Spleen (tissue), 11 donors: ENCODE measurements at regions not wholly inside any gene's neighbourhood (a gene's known extent, or its start where the extent isn't known, plus 50 kb on each side); places are given as distances from the start of the nearest gene placed in this dataset.

Experiments used
- DNase-seq: peaks from one replicate; pipeline ENCODE4 v3.0.0-alpha.2; 2020
- H3K27ac ChIP-seq, 8 donors: fragments of 200-600 bp; sonication (generic) in 7 of 8; 1 replicate in 4 of 8; 2 replicates in 4 of 8; pipeline versions ENCODE4 v1.5.0 to v1.8.0; 2016 to 2021; ENCODE audit warnings: inconsistent platforms in 4 of 8, mild to moderate bottlenecking in 4 of 8, moderate library complexity in 1 of 8
- H3K27me3 ChIP-seq, 7 donors: fragments of 200-600 bp; sonication (generic) in 6 of 7; replicated peaks in 1 of 7; 1 replicate in 4 of 7; 2 replicates in 3 of 7; pipeline versions ENCODE4 v1.5.0 to v1.8.0; 2016 to 2021; ENCODE audit warnings: inconsistent platforms in 3 of 7, mild to moderate bottlenecking in 1 of 7
- H3K36me3 ChIP-seq, 6 donors: fragments of 200-600 bp; sonication (generic) in 5 of 6; 1 replicate in 4 of 6; 2 replicates in 2 of 6; pipeline versions ENCODE4 v1.5.0 to v1.8.0; 2016 to 2021; ENCODE audit warnings: inconsistent platforms in 2 of 6
- H3K4me1 ChIP-seq, 6 donors: fragments of 200-600 bp; sonication (generic) in 5 of 6; 1 replicate in 3 of 6; 2 replicates in 3 of 6; pipeline versions ENCODE4 v1.5.0 to v1.8.0; 2016 to 2021; ENCODE audit warnings: inconsistent platforms in 3 of 6
- H3K4me3 ChIP-seq, 8 donors: fragments of 200-600 bp; sonication (generic) in 7 of 8; 1 replicate in 4 of 8; 2 replicates in 4 of 8; pipeline versions ENCODE4 v1.5.0 to v1.8.0; 2016 to 2021; ENCODE audit warnings: inconsistent platforms in 4 of 8, mild to moderate bottlenecking in 4 of 8, moderate library complexity in 2 of 8
- H3K9me3 ChIP-seq, 8 donors: fragments of 200-600 bp; sonication (generic) in 7 of 8; 1 replicate in 4 of 8; 2 replicates in 4 of 8; pipeline versions ENCODE4 v1.5.0 to v1.8.0; 2016 to 2021; ENCODE audit warnings: inconsistent platforms in 4 of 8
- CTCF ChIP-seq, 11 experiments: fragments of 200-600 bp in 7 of 11; fragments of 450-650 bp in 4 of 11; sonication (generic) in 4 of 11; IDR thresholded peaks in 8 of 11; conservative IDR thresholded peaks in 3 of 11; 1 replicate in 7 of 11; 2 replicates in 4 of 11; pipeline versions ENCODE4 v1.4.0 to v1.8.0; 2016 to 2021; ENCODE audit warnings: antibody characterized with exemption in 11 of 11, inconsistent platforms in 4 of 11, mild to moderate bottlenecking in 1 of 11
- POLR2A ChIP-seq, 3 donors: fragments of 450-650 bp; IDR thresholded peaks; one replicate each; pipeline ENCODE4 v1.5.1; 2017; ENCODE audit warnings: antibody characterized with exemption in 3 of 3, mild to moderate bottlenecking in 1 of 3
- POLR2AphosphoS5 ChIP-seq, 3 donors: sonication (generic); formaldehyde crosslinking; IDR thresholded peaks; one replicate each; pipeline ENCODE4 v1.5.1; 2017; ENCODE audit warnings: antibody characterized with exemption in 3 of 3
- WGBS, 5 donors: extraction: QIAGEN DNeasy Blood & Tissue Kit in 3 of 5; methylation state at CpG; one replicate each; pipeline versions ENCODE4 v1.1.5 to v1.1.7; 2013 to 2018; 5-methylcytosine and 5-hydroxymethylcytosine counted together
- intact Hi-C: fragments of 100-400 bp; cut with DNase I; formaldehyde crosslinking; loops from one replicate; pipeline ENCODE4 v1.15.0; 2023; ENCODE audit warnings: low total_unique reads
- donor health status: healthy with polysubstance abuse.
- donor health status: DM: no; HTN: no; CAD: no; lungs with moderate emphysema.
- donor health status: DM: no; HTN: no; CAD: no.
- donor health status: Bipolar disorder and iron deficiency.
- donor health status: healthy.
- donor health status: DM: no; HTN: no; CAD: no.
- donor health status: DM: yes; HTN: yes; CAD: no.

GRCh38 chr22:26981541-26981940 is 324.2 kb downstream of the MIAT start:
- Histone ChIP-seq H3K4me1 (no peaks in the 10 kb centered on the region), H3K4me3 (no peak overlapping the region), H3K27me3 (peaks cover 0 to 14% (median 0%) of the 10 kb centered on the region in 7 donors), H3K9me3 (peaks cover 0 to 4% (median 0%) of the 10 kb centered on the region in 8 donors), H3K36me3 (no peaks in the 10 kb centered on the region), H3K27ac (no peak overlapping the region)
- intact Hi-C loops = no loop called here
- WGBS, 5 donors = 79 to 89% (median 85%) methylated on average over 5 of the region's 5 CpGs
- DNase-seq = no peak
- TF ChIP-seq POLR2A (IDR thresholded peaks at IDR 0.05) (no peak), CTCF (IDR thresholded peaks at IDR 0.05 in 8 of 11, conservative IDR thresholded peaks at IDR 0.05 in 3 of 11) (no peak), POLR2AphosphoS5 (IDR thresholded peaks at IDR 0.05) (no peak)

- TF ChIP-seq POLR2A (IDR thresholded peaks at IDR 0.05) (no peak), CTCF (IDR thresholded peaks at IDR 0.05 in 8 of 11, conservative IDR thresholded peaks at IDR 0.05 in 3 of 11) (no peak), POLR2AphosphoS5 (IDR thresholded peaks at IDR 0.05) (no peak)
- WGBS, 5 donors = 45 to 78% (median 62%) methylated on average over 1 of the region's 1 CpG
- intact Hi-C loops = no loop called here
- Histone ChIP-seq H3K27me3 (peaks cover 0 to 14% (median 0%) of the 10 kb centered on the region in 7 donors), H3K9me3 (no peaks in the 10 kb centered on the region), H3K27ac (no peak overlapping the region), H3K36me3 (no peaks in the 10 kb centered on the region), H3K4me3 (no peak overlapping the region), H3K4me1 (no peaks in the 10 kb centered on the region)
- DNase-seq = no peak
Measured at GRCh38 chr22:26983311-26983710, 325.9 kb downstream of the MIAT start.

GRCh38 chr22:26985206-26985605 is 327.8 kb downstream of the MIAT start:
- Histone ChIP-seq H3K4me1 (no peaks in the 10 kb centered on the region), H3K4me3 (no peak overlapping the region), H3K9me3 (no peaks in the 10 kb centered on the region), H3K27me3 (peaks cover 0 to 8% (median 0%) of the 10 kb centered on the region in 7 donors), H3K36me3 (no peaks in the 10 kb centered on the region), H3K27ac (no peak overlapping the region)
- no peak for TF ChIP-seq POLR2A (IDR thresholded peaks at IDR 0.05)
- no peak for TF ChIP-seq CTCF (IDR thresholded peaks at IDR 0.05 in 8 of 11, conservative IDR thresholded peaks at IDR 0.05 in 3 of 11)
- no peak for TF ChIP-seq POLR2AphosphoS5 (IDR thresholded peaks at IDR 0.05)
- 56 to 83% (median 66%) methylated on average over 2 of the region's 2 CpGs for WGBS, 5 donors
- intact Hi-C loops = no loop called here
- DNase-seq = no peak

GRCh38 chr22:26985931-26986782 is 328.8 kb downstream of the MIAT start:
- H3K4me1 ChIP-seq = no peaks in the 10 kb centered on the region
- no peak for TF ChIP-seq POLR2AphosphoS5 (IDR thresholded peaks at IDR 0.05)
- no peak for TF ChIP-seq POLR2A (IDR thresholded peaks at IDR 0.05)
- no peak for TF ChIP-seq CTCF (IDR thresholded peaks at IDR 0.05 in 8 of 11, conservative IDR thresholded peaks at IDR 0.05 in 3 of 11)
- WGBS, 5 donors = 40 to 44% (median 42%) methylated on average over 11 of the region's 11 CpGs
- no peak for DNase-seq
- H3K27me3 ChIP-seq = peaks cover 0 to 8% (median 0%) of the 10 kb centered on the region in 7 donors
- intact Hi-C loops = no loop called here
- H3K36me3 ChIP-seq = no peaks in the 10 kb centered on the region
- H3K27ac ChIP-seq = no peak overlapping the region
- no peaks in the 10 kb centered on the region for H3K9me3 ChIP-seq
- H3K4me3 ChIP-seq = no peak overlapping the region
